ENCODE measurements at regions not wholly inside any gene's neighbourhood (a gene's known extent, or its start where the extent isn't known, plus 50 kb on each side); places are given as distances from the start of the nearest gene placed in this dataset.

GRCh38 chr13:55307909-55308308 lies 1832.8 kb upstream of the PRR20A start:
- no peak for DNase-seq

DNA sequence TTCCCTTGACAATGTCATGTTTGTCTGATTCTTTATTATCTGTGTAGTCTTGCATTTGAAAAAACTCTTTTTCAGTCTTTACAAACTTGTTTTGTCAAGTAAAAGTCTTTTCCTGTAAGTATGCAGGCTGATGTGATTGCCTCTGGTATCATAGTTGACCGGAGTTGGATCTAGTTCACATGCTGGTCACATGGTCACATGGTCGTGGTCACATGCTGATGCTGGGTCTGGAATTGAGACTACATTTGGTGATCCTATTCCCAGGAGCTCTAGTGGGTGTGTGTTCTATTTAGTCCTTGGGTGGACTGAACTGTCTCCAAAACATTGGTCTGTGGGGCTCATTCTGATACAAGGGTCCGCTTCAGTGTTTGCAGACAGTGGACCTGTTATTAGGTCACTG lies 1798.8 kb upstream of the PRR20A start:
- DNase-seq, result no peak

DNA sequence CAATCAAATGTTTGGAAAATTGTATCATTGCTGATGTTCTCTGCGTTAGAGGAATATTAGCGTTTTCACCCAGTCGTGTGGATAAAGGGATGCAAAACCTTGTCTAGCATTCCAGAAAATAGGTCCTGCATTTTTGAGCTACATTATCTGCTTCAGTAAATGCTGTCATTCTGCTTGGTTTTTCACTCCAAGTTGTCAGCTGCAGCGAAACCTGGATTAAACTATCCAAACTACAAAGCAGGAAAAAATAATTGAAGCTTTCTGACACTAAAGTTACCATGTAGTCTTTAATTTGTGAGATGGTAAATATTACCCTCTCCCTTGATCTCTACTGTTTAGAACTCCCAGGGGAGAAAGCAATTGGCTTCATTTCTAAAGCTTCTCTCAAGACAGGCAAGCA lies 1795.5 kb upstream of the PRR20A start:
- no peak for DNase-seq

GRCh38 chr13:55347528-55347927 lies 1793.2 kb upstream of the PRR20A start:
- DNase-seq, result no peak

- DNase-seq, result no peak
Observed at GRCh38 chr13:55359067-55359466, 1781.7 kb upstream of the PRR20A start.

DNA sequence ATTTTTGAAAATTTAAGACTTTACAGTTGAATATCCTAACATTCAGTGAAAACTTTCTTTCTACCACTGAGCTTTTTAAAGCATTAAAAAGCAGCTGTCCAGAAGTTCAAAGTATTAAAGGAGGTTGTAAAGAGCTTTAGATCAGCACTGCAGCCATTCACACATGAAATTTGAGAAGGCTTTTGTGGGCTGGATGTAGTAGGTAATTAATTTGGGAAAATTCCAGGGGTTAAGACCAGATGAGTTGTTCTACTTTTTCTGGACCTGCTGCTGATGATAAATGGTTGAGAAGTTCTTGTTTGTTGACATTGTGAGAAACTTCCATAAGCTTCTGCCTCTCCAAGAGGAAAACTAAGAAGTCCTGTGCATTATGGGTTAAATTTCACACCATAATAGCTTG lies 1779.6 kb upstream of the PRR20A start:
- DNase-seq, result no peak

DNA sequence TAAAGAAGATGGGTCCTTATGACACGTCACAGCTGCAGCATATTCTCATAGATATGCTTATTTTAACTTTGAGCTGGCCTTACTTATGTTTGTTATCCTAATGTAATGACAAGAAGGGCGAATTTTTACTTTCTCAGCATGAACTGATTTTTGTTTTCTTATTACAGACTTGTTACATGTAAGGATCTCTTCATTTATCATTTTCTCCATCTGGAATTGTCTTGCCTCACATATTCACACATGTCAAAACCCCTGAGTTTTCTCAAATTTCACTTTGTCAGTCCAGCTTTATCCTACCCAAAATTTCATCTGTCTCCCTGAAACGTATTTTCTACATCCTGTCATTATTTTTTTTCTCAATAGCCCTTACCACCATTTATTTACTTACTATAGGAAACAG lies 1774.0 kb upstream of the PRR20A start:
- no peak for DNase-seq

DNA sequence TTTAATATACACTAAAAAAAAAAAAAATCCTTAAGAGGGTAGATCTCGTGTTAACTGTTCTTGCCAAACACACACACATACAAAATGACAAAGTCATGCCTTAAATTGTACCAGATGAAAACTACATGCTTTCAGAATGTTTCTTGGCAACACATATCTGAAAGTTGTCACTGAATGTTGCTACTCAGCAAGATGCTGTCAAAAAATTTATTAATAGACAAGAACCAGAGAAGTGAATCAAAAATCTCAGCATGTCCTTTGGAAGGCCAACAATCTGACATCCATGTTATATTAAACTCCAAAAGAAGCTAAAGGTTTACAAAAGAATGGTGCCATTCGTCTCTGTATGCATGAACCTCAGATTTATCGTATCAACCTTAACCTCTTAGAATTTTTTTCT lies 1746.2 kb upstream of the PRR20A start:
- DNase-seq, result no peak

GRCh38 chr13:55402870-55403269 lies 1737.8 kb upstream of the PRR20A start:
- no peak for DNase-seq

DNA sequence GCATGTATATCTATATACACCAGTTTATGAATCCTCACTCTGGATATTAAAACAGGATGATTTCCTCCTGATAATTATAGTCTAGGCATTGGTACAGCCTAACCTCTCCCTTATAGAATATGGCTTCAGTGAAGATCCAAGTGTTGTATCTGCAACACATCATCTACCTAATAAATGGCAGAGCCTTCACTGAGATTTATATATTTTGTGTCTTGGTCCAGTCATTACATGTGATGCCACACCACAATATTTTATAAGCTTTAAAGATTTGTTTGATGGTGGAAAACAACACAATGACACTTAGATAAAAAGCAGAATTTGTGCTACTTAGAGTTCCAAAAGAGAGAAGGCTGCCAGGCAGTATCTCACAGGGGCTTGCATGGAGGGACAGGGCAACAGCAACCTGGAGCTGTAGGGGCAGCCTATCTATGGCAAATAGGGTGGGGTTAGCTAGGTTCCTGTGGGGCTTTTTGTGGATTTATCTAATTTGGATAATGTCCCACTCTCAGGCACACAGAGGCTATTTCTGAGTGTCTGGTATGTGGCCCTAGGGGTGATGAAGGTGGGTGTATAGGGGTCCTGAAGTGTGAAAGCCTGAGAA lies 1736.7 kb upstream of the PRR20A start:
- no peak for DNase-seq

- no peak for DNase-seq
Observed at GRCh38 chr13:55410398-55411330, 1730.1 kb upstream of the PRR20A start.

DNA sequence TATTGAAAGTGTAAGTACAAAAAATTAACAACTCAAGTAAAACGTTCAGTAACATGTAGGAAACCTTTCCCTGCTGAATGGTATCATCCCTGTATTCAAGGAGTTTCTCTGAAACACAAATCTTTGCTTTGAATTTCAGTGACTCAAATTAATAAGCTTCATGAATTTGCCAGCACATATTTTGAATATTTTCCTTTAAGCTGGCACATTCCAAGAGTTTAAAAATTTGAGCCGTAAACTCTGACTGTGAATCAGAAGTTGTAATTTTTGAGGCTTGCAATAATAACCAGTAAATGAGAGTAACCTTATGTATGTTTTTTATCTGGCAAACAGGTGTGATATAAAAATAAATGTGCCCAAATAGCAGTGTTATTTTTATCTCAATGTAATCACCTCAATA lies 1722.6 kb upstream of the PRR20A start:
- no peak for DNase-seq

- DNase-seq, result no peak
Observed at GRCh38 chr13:55432814-55433213, 1707.9 kb upstream of the PRR20A start.

- DNase-seq, result no peak
Observed at GRCh38 chr13:55437162-55437561, 1703.6 kb upstream of the PRR20A start.

DNA sequence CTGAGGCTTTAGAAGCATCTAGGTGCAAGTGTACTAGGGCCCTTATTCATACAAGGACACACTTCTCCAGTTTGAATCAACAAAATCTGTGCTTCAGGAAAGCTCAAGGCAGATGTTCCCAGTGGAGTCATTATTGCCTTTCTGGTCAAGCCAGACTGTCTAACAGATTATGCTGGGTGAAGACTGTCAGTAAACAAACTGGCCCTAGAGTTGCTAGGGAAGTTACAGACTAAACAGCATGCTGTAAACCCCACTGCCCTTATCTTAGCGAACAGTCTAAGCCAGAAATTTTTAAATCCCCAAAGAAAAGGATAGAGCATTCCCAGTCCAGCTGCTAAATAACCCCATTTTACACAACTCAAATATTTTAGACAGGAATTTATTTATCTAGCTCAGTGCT lies 1701.3 kb upstream of the PRR20A start:
- DNase-seq, result no peak

DNA sequence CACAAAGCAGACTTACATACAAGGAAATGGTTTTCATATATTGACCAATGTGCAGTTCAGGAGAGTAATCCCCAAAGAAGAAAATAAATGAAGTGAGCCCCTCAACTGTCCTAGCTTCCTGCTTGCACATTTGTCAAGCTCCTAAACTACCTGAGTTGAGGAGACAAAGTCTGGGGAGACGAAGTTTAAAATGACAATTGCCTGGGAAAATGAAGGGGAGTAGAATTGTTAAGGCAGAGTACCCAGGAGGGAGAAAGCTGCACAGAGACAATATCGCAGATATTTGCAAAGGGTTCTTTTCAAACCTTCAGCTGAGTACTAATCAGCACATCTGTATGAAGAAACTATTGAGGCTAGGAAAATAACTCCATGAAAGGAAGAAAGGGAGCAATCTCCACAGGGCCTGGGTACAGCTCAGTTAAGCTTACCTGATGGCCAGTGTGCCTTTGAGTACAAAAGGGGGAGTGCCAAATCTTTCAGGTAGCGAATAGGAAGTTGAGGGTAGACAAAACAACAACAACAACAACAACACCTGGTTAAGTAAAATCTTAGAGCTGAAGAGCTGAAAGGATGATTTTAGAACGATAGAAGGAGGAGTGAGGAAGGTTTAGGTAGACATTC lies 1700.1 kb upstream of the PRR20A start:
- no peak for DNase-seq

DNA sequence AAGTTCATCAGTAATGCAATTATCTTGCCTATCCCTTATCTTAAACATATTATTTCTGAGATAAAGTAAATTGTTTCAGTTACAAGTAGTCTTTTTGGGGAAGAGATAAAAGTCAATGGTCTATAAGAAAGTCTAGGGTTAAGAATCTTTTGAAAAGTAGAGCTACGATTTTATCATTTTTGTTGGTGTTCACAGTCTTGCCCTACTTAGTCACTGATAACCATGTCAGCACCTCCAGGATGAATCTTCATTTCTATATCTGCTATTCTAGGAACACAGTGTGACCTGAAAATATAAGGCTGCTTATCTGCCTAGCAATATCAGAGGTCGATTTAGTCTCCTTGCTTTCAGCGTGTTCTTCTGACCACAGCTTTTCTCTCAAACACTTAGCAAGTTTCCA lies 1676.5 kb upstream of the PRR20A start:
- DNase-seq, result no peak

- DNase-seq, result no peak
Observed at GRCh38 chr13:55467476-55467875, 1673.2 kb upstream of the PRR20A start.

- DNase-seq, result no peak
Observed at GRCh38 chr13:55483626-55484158, 1657.0 kb upstream of the PRR20A start.

GRCh38 chr13:55493297-55493696 lies 1647.4 kb upstream of the PRR20A start:
- DNase-seq, result no peak

DNA sequence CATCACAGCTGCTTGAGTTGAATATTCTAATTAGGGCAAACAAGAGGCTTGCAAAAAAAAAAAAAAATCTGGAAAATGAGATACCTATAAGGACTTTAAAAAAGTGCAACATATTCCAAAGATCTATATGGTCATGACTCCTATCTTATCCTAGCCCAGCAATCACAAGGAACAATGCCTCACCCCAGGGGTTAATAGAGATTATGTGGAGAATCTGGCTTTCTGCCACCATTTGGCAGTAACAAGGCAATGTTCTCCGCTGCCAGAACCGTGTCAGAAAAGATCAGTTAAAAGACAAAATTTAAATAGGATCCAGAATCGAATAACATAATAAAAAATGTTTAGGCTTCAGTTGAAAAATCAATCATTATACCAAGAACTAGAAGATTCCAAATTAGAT lies 1643.2 kb upstream of the PRR20A start:
- DNase-seq, result no peak

DNA sequence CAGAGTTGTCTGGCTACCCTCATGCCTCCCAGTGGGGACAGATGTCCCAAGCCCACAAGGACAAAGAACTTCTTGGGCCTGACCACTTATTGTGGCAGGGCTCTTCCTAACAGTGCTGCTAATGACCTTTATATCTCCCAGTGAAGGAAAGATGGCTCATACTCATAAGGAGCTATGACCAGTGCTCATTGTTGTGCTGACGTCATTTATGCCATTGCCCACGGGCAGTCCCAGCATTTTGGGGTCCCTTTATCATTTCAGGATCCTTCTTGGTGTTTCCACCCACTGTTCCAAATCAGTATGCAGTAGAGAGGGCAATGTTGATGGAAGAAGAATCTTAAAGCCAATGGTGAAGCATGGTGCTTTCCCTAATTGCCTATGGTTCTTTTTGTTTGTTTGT lies 1640.0 kb upstream of the PRR20A start:
- no peak for DNase-seq

GRCh38 chr13:55516610-55517009 lies 1624.1 kb upstream of the PRR20A start:
- no peak for DNase-seq

DNA sequence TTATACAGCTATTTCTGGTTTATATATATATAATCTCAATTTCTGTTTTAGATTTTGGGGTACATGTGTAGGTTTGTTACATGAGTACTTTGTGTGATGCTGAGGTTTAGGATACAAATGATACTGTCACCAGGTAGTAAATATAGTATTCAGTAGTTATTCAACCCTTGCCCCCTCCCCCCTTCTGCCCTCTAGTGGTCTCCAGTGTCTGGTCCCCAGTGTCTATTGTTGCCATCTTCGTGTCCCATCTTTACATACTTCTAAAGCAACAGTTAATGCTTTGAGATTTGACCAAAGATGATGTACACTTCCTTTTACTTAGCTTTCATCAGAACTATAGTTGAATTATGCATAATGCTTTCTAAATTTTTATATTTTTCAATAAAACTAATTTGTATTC lies 1623.4 kb upstream of the PRR20A start:
- DNase-seq, result no peak

All from activated effector memory CD4-positive, alpha-beta T cell treated with anti-CD3 and anti-CD28 coated beads, Interleukin-2, amount 50 U/mL, for 16 hours (primary cell).